ENCODE measurements at regions not wholly inside any gene's neighbourhood (a gene's known extent, or its start where the extent isn't known, plus 50 kb on each side); places are given as distances from the start of the nearest gene placed in this dataset.

- no peak for TF ChIP-seq CTCF (IDR thresholded peaks at IDR 0.05; ENCODE audit: unreplicated experiment in 3 of 3)
- peaks cover 26% of the 10 kb centered on the region for H3K9me3 Mint-ChIP-seq
- H3K27me3 Mint-ChIP-seq (ENCODE audit: low read depth): no peaks in the 10 kb centered on the region
- no peaks in the 10 kb centered on the region for H3K36me3 Mint-ChIP-seq (ENCODE audit: low read depth)
- H3K4me3 Mint-ChIP-seq: no peak overlapping the region
- H3K27ac Mint-ChIP-seq: no peak overlapping the region
- no peaks in the 10 kb centered on the region for H3K4me1 Mint-ChIP-seq
Measured at GRCh38 chr6:148602136-148602535, 144.7 kb upstream of the UST start.

- Mint-ChIP-seq H3K27ac (no peak overlapping the region), H3K4me3 (no peak overlapping the region), H3K9me3 (peaks cover 9% of the 10 kb centered on the region), H3K4me1 (peaks cover 9% of the 10 kb centered on the region), H3K27me3 (ENCODE audit: low read depth) (no peaks in the 10 kb centered on the region), H3K36me3 (ENCODE audit: low read depth) (no peaks in the 10 kb centered on the region)
- TF ChIP-seq CTCF (IDR thresholded peaks at IDR 0.05; ENCODE audit: unreplicated experiment in 3 of 3): peak in 2 of 3 experiments; percentile 25 to 38
Measured at GRCh38 chr6:148608199-148608951, 138.5 kb upstream of the UST start.

- Mint-ChIP-seq H3K4me3 (no peak overlapping the region), H3K27me3 (ENCODE audit: low read depth) (no peaks in the 10 kb centered on the region), H3K36me3 (ENCODE audit: low read depth) (no peaks in the 10 kb centered on the region), H3K4me1 (peaks cover 9% of the 10 kb centered on the region), H3K27ac (no peak overlapping the region), H3K9me3 (no peaks in the 10 kb centered on the region)
- no peak for TF ChIP-seq CTCF (IDR thresholded peaks at IDR 0.05; ENCODE audit: unreplicated experiment in 3 of 3)
Measured at GRCh38 chr6:148611213-148611612, 135.6 kb upstream of the UST start.

GRCh38 chr6:148612043-148612442, 134.8 kb upstream of the UST start:
- Mint-ChIP-seq H3K27ac (no peak overlapping the region), H3K36me3 (ENCODE audit: low read depth) (no peaks in the 10 kb centered on the region), H3K27me3 (ENCODE audit: low read depth) (no peaks in the 10 kb centered on the region), H3K9me3 (no peaks in the 10 kb centered on the region), H3K4me3 (no peak overlapping the region), H3K4me1 (peaks cover 9% of the 10 kb centered on the region)
- no peak for TF ChIP-seq CTCF (IDR thresholded peaks at IDR 0.05; ENCODE audit: unreplicated experiment in 3 of 3)

GRCh38 chr6:148614602-148615001, 132.2 kb upstream of the UST start:
- no peaks in the 10 kb centered on the region for H3K9me3 Mint-ChIP-seq

More at GRCh38 chr6:148614602-148615001, 132.2 kb upstream of the UST start:
- Mint-ChIP-seq H3K36me3 (ENCODE audit: low read depth) (no peaks in the 10 kb centered on the region), H3K27ac (peak overlapping the region in 1 of 3 experiments; percentile 10), H3K4me1 (peaks cover 19% of the 10 kb centered on the region), H3K27me3 (ENCODE audit: low read depth) (no peaks in the 10 kb centered on the region), H3K4me3 (no peak overlapping the region)
- TF ChIP-seq CTCF (IDR thresholded peaks at IDR 0.05; ENCODE audit: unreplicated experiment in 3 of 3): no peak

Data from nephron (organoid).